ENCODE measurements at regions not wholly inside any gene's neighbourhood (a gene's known extent, or its start where the extent isn't known, plus 50 kb on each side); places are given as distances from the start of the nearest gene placed in this dataset.

GRCh38 chrX:99705701-99706100 is 704.4 kb downstream of the PCDH19 start:
- TF ChIP-seq CTCF (optimal IDR thresholded peaks at IDR 0.05 in 1 of 3, IDR thresholded peaks at IDR 0.05 in 1 of 3, conservative IDR thresholded peaks at IDR 0.05 in 1 of 3; ENCODE audit: extremely low read depth in 1 of 3, insufficient read depth in 2 of 3, low read length in 3 of 3) (no peak), EZH2 (IDR thresholded peaks at IDR 0.05; ENCODE audit: low read length) (no peak)

Data from keratinocyte (primary cell).